Fibroblast of skin of scalp (primary cell): ENCODE measurements at regions not wholly inside any gene's neighbourhood (a gene's known extent, or its start where the extent isn't known, plus 50 kb on each side); places are given as distances from the start of the nearest gene placed in this dataset.
A peak's percentile ranks its signal among the peaks of the same experiment; 100 is the strongest.
"Not testable (repeated sequence)": the region's sequence is repeated elsewhere in the genome, so short reads cannot be mapped to it uniquely, and the experiment has no call there.

Source experiments
- DNase-seq: peaks from one replicate; pipeline ENCODE4 v3.0.0-alpha.2; 2013

GRCh38 chr20:1845163-1845523 lies 50.1 kb upstream of the SIRPA start:
- no peak for DNase-seq

- peak; percentile 67 for DNase-seq
These were observed 50.7 kb upstream of the SIRPA start for GRCh38 chr20:1844325-1845162.

GRCh38 chr20:1842281-1842680 lies 52.9 kb upstream of the SIRPA start:
- DNase-seq: no peak

- DNase-seq: no peak
These were observed 53.6 kb upstream of the SIRPA start for GRCh38 chr20:1841554-1842140.

GRCh38 chr20:1840817-1841553 lies 54.2 kb upstream of the SIRPA start:
- DNase-seq: no peak

- DNase-seq: not testable (repeated sequence)
These were observed 55.6 kb upstream of the SIRPA start for GRCh38 chr20:1839376-1840317.

GRCh38 chr20:1838556-1839279 lies 56.5 kb upstream of the SIRPA start:
- no peak for DNase-seq

- no peak for DNase-seq
These were observed 59.8 kb upstream of the SIRPA start for GRCh38 chr20:1835186-1836035.

- no peak for DNase-seq
These were observed 61.2 kb upstream of the SIRPA start for GRCh38 chr20:1833728-1834726.

GRCh38 chr20:1833216-1833615 lies 62.0 kb upstream of the SIRPA start:
- no peak for DNase-seq

- peak; percentile 44 for DNase-seq
These were observed 62.6 kb upstream of the SIRPA start for GRCh38 chr20:1832634-1833033.

GRCh38 chr20:1831606-1832005 lies 63.6 kb upstream of the SIRPA start:
- no peak for DNase-seq

GRCh38 chr20:1831096-1831495 lies 64.1 kb upstream of the SIRPA start:
- DNase-seq: no peak

GRCh38 chr20:1830240-1830639 lies 65.0 kb upstream of the SIRPA start:
- peak; percentile 94 for DNase-seq

- no peak for DNase-seq
These were observed 65.7 kb upstream of the SIRPA start for GRCh38 chr20:1829531-1829930.

- DNase-seq: no peak
These were observed 66.4 kb upstream of the SIRPA start for GRCh38 chr20:1828786-1829131.

- no peak for DNase-seq
These were observed 67.0 kb upstream of the SIRPA start for GRCh38 chr20:1827974-1828785.

- no peak for DNase-seq
These were observed 67.7 kb upstream of the SIRPA start for GRCh38 chr20:1827510-1827973.
